ENCODE measurements at regions not wholly inside any gene's neighbourhood (a gene's known extent, or its start where the extent isn't known, plus 50 kb on each side); places are given as distances from the start of the nearest gene placed in this dataset.

- TF ChIP-seq POLR2AphosphoS5 (IDR thresholded peaks at IDR 0.05; ENCODE audit: low read depth, low read length) (no peak), POLR2A (IDR thresholded peaks at IDR 0.05; ENCODE audit: low read depth, low read length) (no peak), SPI1 (IDR thresholded peaks at IDR 0.05; ENCODE audit: low read depth, low read length) (no peak), POU2F2 (IDR thresholded peaks at IDR 0.05; ENCODE audit: low read depth, low read length) (no peak), TAF1 (IDR thresholded peaks at IDR 0.05; ENCODE audit: low read depth, low read length) (no peak), PAX5 (IDR thresholded peaks at IDR 0.05; ENCODE audit: insufficient read depth, low read length, severe bottlenecking) (no peak)
These were observed 54.0 kb upstream of the LARP1 start for GRCh38 chr5:154701181-154701580.
